ENCODE measurements at regions not wholly inside any gene's neighbourhood (a gene's known extent, or its start where the extent isn't known, plus 50 kb on each side); places are given as distances from the start of the nearest gene placed in this dataset.
A peak's percentile ranks its signal among the peaks of the same experiment; 100 is the strongest.

DNA sequence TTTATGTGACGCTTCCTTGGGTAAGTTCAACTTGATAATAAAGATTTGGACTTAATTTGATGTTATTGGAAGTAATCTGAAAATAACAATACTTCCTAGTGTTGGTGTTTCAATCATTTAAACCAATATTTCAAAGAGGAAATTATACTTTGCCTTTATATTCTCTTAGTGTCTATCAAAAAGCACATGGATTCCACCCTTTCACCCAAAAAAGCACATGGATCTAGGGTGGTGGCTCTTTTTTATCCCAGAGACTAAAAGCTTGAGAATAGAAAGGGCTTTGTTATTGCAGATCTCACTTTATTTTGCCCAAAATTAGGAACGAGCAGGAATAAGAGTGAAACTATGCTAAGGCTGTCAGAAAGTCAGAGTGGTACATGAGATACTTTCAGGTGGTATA, 75.1 kb upstream of the RASGEF1B start:
- Histone ChIP-seq H3K9me3 (replicated peaks; ENCODE audit: control insufficient read depth, low read depth, low read length) (no peaks in the 10 kb centered on the region), H3K36me3 (ENCODE audit: control insufficient read depth, insufficient read depth, low read length) (no peaks in the 10 kb centered on the region), H3K4me3 (ENCODE audit: low read length) (no peak overlapping the region), H3K4me1 (ENCODE audit: control insufficient read depth, insufficient read depth, low read length) (peaks cover 8% of the 10 kb centered on the region), H3K27me3 (ENCODE audit: control insufficient read depth, insufficient read depth, low read length) (no peaks in the 10 kb centered on the region), H3K27ac (ENCODE audit: low read length) (no peak overlapping the region)
- DNase-seq: no peak
- WGBS (ENCODE audit: insufficient coverage): no CpG with 5 or more reads among the region's 2 CpGs

GRCh38 chr4:81541161-81541945, 69.6 kb upstream of the RASGEF1B start:
- H3K4me3 ChIP-seq (ENCODE audit: low read length): no peak overlapping the region
- no peaks in the 10 kb centered on the region for H3K4me1 ChIP-seq (ENCODE audit: control insufficient read depth, insufficient read depth, low read length)
- no peaks in the 10 kb centered on the region for H3K36me3 ChIP-seq (ENCODE audit: control insufficient read depth, insufficient read depth, low read length)
- WGBS (ENCODE audit: insufficient coverage): 32% methylated on average over 3 of the region's 4 CpGs
- no peak for DNase-seq
- no peaks in the 10 kb centered on the region for H3K9me3 ChIP-seq (replicated peaks; ENCODE audit: control insufficient read depth, low read depth, low read length)
- H3K27ac ChIP-seq (ENCODE audit: low read length): no peak overlapping the region
- no peaks in the 10 kb centered on the region for H3K27me3 ChIP-seq (ENCODE audit: control insufficient read depth, insufficient read depth, low read length)

- peak; percentile 48 for DNase-seq
- Histone ChIP-seq H3K36me3 (ENCODE audit: control insufficient read depth, insufficient read depth, low read length) (no peaks in the 10 kb centered on the region), H3K4me1 (ENCODE audit: control insufficient read depth, insufficient read depth, low read length) (no peaks in the 10 kb centered on the region), H3K27me3 (ENCODE audit: control insufficient read depth, insufficient read depth, low read length) (no peaks in the 10 kb centered on the region), H3K9me3 (replicated peaks; ENCODE audit: control insufficient read depth, low read depth, low read length) (no peaks in the 10 kb centered on the region), H3K4me3 (ENCODE audit: low read length) (no peak overlapping the region), H3K27ac (ENCODE audit: low read length) (no peak overlapping the region)
- WGBS (ENCODE audit: insufficient coverage): 66% methylated on average over 4 of the region's 6 CpGs
These were observed 67.2 kb upstream of the RASGEF1B start for GRCh38 chr4:81538716-81539427.

DNA sequence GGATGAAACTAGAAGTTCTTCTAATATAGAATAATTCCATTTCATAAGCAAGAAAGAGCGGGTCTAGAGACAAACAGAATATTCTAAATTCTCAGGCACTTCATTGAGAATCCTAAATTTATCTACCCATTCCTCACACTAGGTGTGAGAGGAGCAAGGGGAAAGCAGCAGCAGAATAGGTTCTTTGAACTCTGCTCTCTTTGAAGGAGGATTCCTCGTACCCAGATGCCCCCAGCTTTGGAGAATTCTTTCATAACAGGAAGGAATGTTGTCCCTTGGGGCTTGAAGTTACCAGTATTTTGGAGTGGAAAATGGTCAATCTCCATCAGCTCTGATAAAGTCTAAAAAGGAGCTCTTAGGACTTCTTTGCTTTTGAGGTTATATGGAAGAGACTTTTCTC, 59.7 kb upstream of the RASGEF1B start:
- H3K4me1 ChIP-seq (ENCODE audit: control insufficient read depth, insufficient read depth, low read length): no peaks in the 10 kb centered on the region
- no CpG with 5 or more reads among the region's 2 CpGs for WGBS (ENCODE audit: insufficient coverage)
- no peak overlapping the region for H3K4me3 ChIP-seq (ENCODE audit: low read length)
- H3K27me3 ChIP-seq (ENCODE audit: control insufficient read depth, insufficient read depth, low read length): no peaks in the 10 kb centered on the region
- H3K36me3 ChIP-seq (ENCODE audit: control insufficient read depth, insufficient read depth, low read length): no peaks in the 10 kb centered on the region
- H3K9me3 ChIP-seq (replicated peaks; ENCODE audit: control insufficient read depth, low read depth, low read length): peaks cover 6% of the 10 kb centered on the region
- no peak for DNase-seq
- H3K27ac ChIP-seq (ENCODE audit: low read length): no peak overlapping the region

DNA sequence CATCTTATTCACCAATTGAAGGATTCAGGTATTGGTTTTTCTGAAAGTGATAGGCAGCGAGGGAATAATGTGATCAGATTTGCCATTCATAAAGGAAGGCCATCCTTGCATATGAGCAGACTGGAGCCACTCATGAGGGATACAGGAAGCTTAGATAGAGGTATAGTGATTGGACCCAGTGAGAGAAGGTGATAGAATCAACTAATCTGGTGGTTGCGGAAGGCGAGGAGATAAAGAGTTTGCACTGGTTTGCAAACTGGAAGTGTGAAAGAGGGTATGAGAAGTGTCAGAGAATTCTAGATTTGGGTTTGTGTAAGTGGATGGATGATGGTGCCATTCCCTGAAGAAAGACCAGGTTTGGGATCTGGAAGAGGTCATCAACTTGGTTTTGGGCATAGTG, 57.3 kb upstream of the RASGEF1B start:
- H3K4me1 ChIP-seq (ENCODE audit: control insufficient read depth, insufficient read depth, low read length): no peaks in the 10 kb centered on the region
- no peaks in the 10 kb centered on the region for H3K27me3 ChIP-seq (ENCODE audit: control insufficient read depth, insufficient read depth, low read length)
- DNase-seq: no peak
- 100% methylated on average over 3 of the region's 3 CpGs for WGBS (ENCODE audit: insufficient coverage)
- no peak overlapping the region for H3K27ac ChIP-seq (ENCODE audit: low read length)
- H3K36me3 ChIP-seq (ENCODE audit: control insufficient read depth, insufficient read depth, low read length): no peaks in the 10 kb centered on the region
- no peak overlapping the region for H3K4me3 ChIP-seq (ENCODE audit: low read length)
- peaks cover 6% of the 10 kb centered on the region for H3K9me3 ChIP-seq (replicated peaks; ENCODE audit: control insufficient read depth, low read depth, low read length)

GRCh38 chr4:81528200-81528599, 56.5 kb upstream of the RASGEF1B start:
- H3K27me3 ChIP-seq (ENCODE audit: control insufficient read depth, insufficient read depth, low read length): no peaks in the 10 kb centered on the region
- DNase-seq: no peak
- H3K36me3 ChIP-seq (ENCODE audit: control insufficient read depth, insufficient read depth, low read length): no peaks in the 10 kb centered on the region
- H3K9me3 ChIP-seq (replicated peaks; ENCODE audit: control insufficient read depth, low read depth, low read length): peaks cover 6% of the 10 kb centered on the region
- H3K27ac ChIP-seq (ENCODE audit: low read length): no peak overlapping the region
- H3K4me1 ChIP-seq (ENCODE audit: control insufficient read depth, insufficient read depth, low read length): no peaks in the 10 kb centered on the region
- WGBS (ENCODE audit: insufficient coverage): 100% methylated on average over 2 of the region's 2 CpGs
- H3K4me3 ChIP-seq (ENCODE audit: low read length): no peak overlapping the region

DNA sequence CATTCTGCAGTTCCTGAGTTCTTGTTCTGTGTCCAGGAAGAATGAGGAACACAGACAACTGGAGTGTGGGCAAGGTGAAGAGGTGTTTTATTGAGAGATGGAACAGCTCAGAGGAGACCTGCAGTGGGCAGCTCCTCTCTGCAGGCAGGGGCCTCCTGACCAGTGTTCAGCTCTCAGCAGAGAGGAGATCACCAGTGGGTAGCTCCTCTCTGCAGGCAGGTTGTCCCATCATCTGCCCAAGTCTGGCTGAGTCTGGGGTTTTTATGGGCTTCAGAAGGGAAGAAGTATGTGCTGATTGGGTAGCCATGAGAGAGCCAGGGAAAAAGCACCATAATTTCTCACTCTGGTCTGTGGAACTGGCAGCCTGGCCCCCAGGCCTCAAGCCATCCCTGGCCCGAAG, 56.0 kb upstream of the RASGEF1B start:
- H3K27me3 ChIP-seq (ENCODE audit: control insufficient read depth, insufficient read depth, low read length): no peaks in the 10 kb centered on the region
- H3K27ac ChIP-seq (ENCODE audit: low read length): no peak overlapping the region
- H3K4me3 ChIP-seq (ENCODE audit: low read length): no peak overlapping the region
- DNase-seq: no peak
- 100% methylated on average over 1 of the region's 1 CpG for WGBS (ENCODE audit: insufficient coverage)
- H3K9me3 ChIP-seq (replicated peaks; ENCODE audit: control insufficient read depth, low read depth, low read length): peaks cover 6% of the 10 kb centered on the region
- H3K4me1 ChIP-seq (ENCODE audit: control insufficient read depth, insufficient read depth, low read length): no peaks in the 10 kb centered on the region
- no peaks in the 10 kb centered on the region for H3K36me3 ChIP-seq (ENCODE audit: control insufficient read depth, insufficient read depth, low read length)

DNA sequence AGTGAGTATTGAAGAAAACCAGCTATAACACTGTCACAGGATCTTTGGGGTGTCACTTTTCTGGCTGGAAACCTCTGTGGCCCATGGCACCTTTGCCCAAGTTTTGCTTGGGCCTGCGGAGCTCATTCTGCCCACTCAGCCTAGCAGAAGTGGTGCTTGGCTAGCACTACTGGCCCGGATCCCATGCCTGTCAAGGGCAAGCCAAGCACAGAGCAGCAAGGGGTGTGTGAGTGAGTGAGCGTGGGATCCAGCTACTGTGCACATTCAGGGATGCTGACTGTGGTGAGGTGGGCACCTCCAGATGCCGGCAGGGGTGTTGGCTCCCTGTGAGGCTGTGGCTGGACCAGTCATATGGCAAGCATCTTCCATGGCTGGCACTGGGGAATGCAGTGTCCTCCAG, 55.4 kb upstream of the RASGEF1B start:
- H3K27me3 ChIP-seq (ENCODE audit: control insufficient read depth, insufficient read depth, low read length): no peaks in the 10 kb centered on the region
- H3K4me1 ChIP-seq (ENCODE audit: control insufficient read depth, insufficient read depth, low read length): no peaks in the 10 kb centered on the region
- no peaks in the 10 kb centered on the region for H3K36me3 ChIP-seq (ENCODE audit: control insufficient read depth, insufficient read depth, low read length)
- WGBS (ENCODE audit: insufficient coverage): 89% methylated on average over 2 of the region's 4 CpGs
- DNase-seq: no peak
- no peak overlapping the region for H3K4me3 ChIP-seq (ENCODE audit: low read length)
- peaks cover 6% of the 10 kb centered on the region for H3K9me3 ChIP-seq (replicated peaks; ENCODE audit: control insufficient read depth, low read depth, low read length)
- H3K27ac ChIP-seq (ENCODE audit: low read length): no peak overlapping the region

DNA sequence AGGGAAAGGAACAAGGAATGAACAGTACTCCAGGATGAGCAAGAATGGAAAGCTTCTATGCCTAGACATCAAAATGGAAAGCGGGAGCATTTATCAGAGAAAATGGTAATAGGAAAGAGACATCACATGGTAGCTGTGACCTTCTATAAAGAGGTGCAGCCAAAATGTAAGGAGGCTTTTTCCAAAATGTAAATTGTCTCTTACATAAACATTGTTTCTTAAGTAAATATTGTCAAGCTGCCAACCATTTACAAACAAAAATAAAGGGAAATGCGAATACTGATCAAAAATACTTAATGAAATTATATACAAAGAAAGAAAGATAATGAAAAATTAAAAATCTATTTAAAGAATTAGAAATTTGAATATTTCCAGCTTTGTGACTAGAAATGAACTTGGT, 55.0 kb upstream of the RASGEF1B start:
- H3K4me3 ChIP-seq (ENCODE audit: low read length): no peak overlapping the region
- H3K9me3 ChIP-seq (replicated peaks; ENCODE audit: control insufficient read depth, low read depth, low read length): peaks cover 6% of the 10 kb centered on the region
- DNase-seq: no peak
- no peaks in the 10 kb centered on the region for H3K27me3 ChIP-seq (ENCODE audit: control insufficient read depth, insufficient read depth, low read length)
- 100% methylated on average over 1 of the region's 2 CpGs for WGBS (ENCODE audit: insufficient coverage)
- no peaks in the 10 kb centered on the region for H3K4me1 ChIP-seq (ENCODE audit: control insufficient read depth, insufficient read depth, low read length)
- no peak overlapping the region for H3K27ac ChIP-seq (ENCODE audit: low read length)
- H3K36me3 ChIP-seq (ENCODE audit: control insufficient read depth, insufficient read depth, low read length): no peaks in the 10 kb centered on the region

GRCh38 chr4:81523672-81524327, 52.1 kb upstream of the RASGEF1B start:
- Histone ChIP-seq H3K27ac (ENCODE audit: low read length) (no peak overlapping the region), H3K4me1 (ENCODE audit: control insufficient read depth, insufficient read depth, low read length) (no peaks in the 10 kb centered on the region), H3K36me3 (ENCODE audit: control insufficient read depth, insufficient read depth, low read length) (no peaks in the 10 kb centered on the region), H3K4me3 (ENCODE audit: low read length) (no peak overlapping the region), H3K9me3 (replicated peaks; ENCODE audit: control insufficient read depth, low read depth, low read length) (peaks cover 6% of the 10 kb centered on the region), H3K27me3 (ENCODE audit: control insufficient read depth, insufficient read depth, low read length) (no peaks in the 10 kb centered on the region)
- no peak for DNase-seq
- no CpG with 5 or more reads among the region's 2 CpGs for WGBS (ENCODE audit: insufficient coverage)
